ENCODE measurements at regions not wholly inside any gene's neighbourhood (a gene's known extent, or its start where the extent isn't known, plus 50 kb on each side); places are given as distances from the start of the nearest gene placed in this dataset.

GRCh38 chr14:75350505-75351060 is 72.0 kb downstream of the FOS start:
- no peak overlapping the region for H3K23ac ChIP-seq (ENCODE audit: insufficient read length, low read depth, low read length)
- no peak overlapping the region for H2BK120ac ChIP-seq (ENCODE audit: low read depth, low read length, poor library complexity, severe bottlenecking)
- no peak overlapping the region for H3K56ac ChIP-seq (ENCODE audit: insufficient read length, low read depth, low read length)
- peaks cover 0 to under 1% (median 0%) of the 10 kb centered on the region in 3 experiments; a peak in 1 of 7 replicates for H3K36me3 Mint-ChIP-seq (ENCODE audit: insufficient read depth in 1 of 3, low read depth in 3 of 3)
- no peak overlapping the region for H3K9ac ChIP-seq (ENCODE audit: extremely low read depth, insufficient read length, low read length)
- H2BK20ac ChIP-seq (ENCODE audit: low read depth, low read length, poor library complexity, severe bottlenecking): no peak overlapping the region
- no peak overlapping the region for H3K27ac ChIP-seq (ENCODE audit: insufficient read length, low read depth, low read length)
- no peaks in the 10 kb centered on the region for H3K23me2 ChIP-seq (ENCODE audit: insufficient read length, low read depth, low read length, poor library complexity, severe bottlenecking)
- no peaks in the 10 kb centered on the region for H3K79me1 ChIP-seq (ENCODE audit: insufficient read depth, low read depth, low read length, poor library complexity, severe bottlenecking)
- H4K5ac ChIP-seq (ENCODE audit: insufficient read length, low read depth, low read length): no peak overlapping the region
- H2BK5ac ChIP-seq (ENCODE audit: insufficient read length, low read length): no peak overlapping the region
- peaks cover 2 to 4% of the 10 kb centered on the region in 2 experiments for H3K9me3 Mint-ChIP-seq
- no peak overlapping the region for H2BK15ac ChIP-seq (ENCODE audit: low read depth, low read length)
- H3K4ac ChIP-seq (ENCODE audit: low read depth, low read length): no peak overlapping the region
- no peak overlapping the region for H3K18ac ChIP-seq (ENCODE audit: insufficient read length, low read depth, low read length)
- H3K4me1 ChIP-seq (ENCODE audit: insufficient read depth, low read length): no peaks in the 10 kb centered on the region
- H3K4me2 ChIP-seq (ENCODE audit: insufficient read depth, insufficient read length, low read length): no peak overlapping the region
- no peak overlapping the region for H4K91ac ChIP-seq (ENCODE audit: insufficient read length, low read depth, low read length)
- no peak overlapping the region for H3K14ac ChIP-seq (ENCODE audit: insufficient read depth, low read length)
- H3K79me2 ChIP-seq (ENCODE audit: insufficient read depth, low read length): no peaks in the 10 kb centered on the region
- no peak overlapping the region for H3K27ac Mint-ChIP-seq
- H3K4me1 Mint-ChIP-seq: 0 out of 4 replicates have a peak, but pooled peaks cover 0 to 3% of the 10 kb centered on the region in 2 experiments
- H2BK12ac ChIP-seq (ENCODE audit: insufficient read length, low read depth, low read length): no peak overlapping the region
- H2AFZ ChIP-seq (ENCODE audit: low read length): no peak overlapping the region
- peaks cover 2% of the 10 kb centered on the region; the same call in 1 of the 2 replicates for H3K27me3 Mint-ChIP-seq (ENCODE audit: low read depth)
- H3K4me3 Mint-ChIP-seq: no peak overlapping the region
- no peaks in the 10 kb centered on the region for H3K9me3 ChIP-seq (ENCODE audit: control insufficient read depth, low read depth, low read length)
- WGBS (ENCODE audit: extremely low coverage, insufficient read length, low lambda C conversion rate): no CpG with 5 or more reads among the region's 1 CpG
- H4K8ac ChIP-seq (replicated peaks; ENCODE audit: insufficient read length, low read depth, low read length): no peak overlapping the region
- no peaks in the 10 kb centered on the region for H3K27me3 ChIP-seq (ENCODE audit: insufficient read depth, low read length)
- H3T11ph ChIP-seq (ENCODE audit: low read length): no peak overlapping the region
- no peak for TF ChIP-seq CTCF (conservative IDR thresholded peaks at IDR 0.05)
- no peak overlapping the region for H2AK5ac ChIP-seq (ENCODE audit: insufficient read length, low read length)
- DNase-seq: no peak
- no peaks in the 10 kb centered on the region for H4K20me1 ChIP-seq (ENCODE audit: control insufficient read depth, insufficient read depth, insufficient read length)

All from H9 (cell line).